ENCODE measurements at regions not wholly inside any gene's neighbourhood (a gene's known extent, or its start where the extent isn't known, plus 50 kb on each side); places are given as distances from the start of the nearest gene placed in this dataset.

DNA sequence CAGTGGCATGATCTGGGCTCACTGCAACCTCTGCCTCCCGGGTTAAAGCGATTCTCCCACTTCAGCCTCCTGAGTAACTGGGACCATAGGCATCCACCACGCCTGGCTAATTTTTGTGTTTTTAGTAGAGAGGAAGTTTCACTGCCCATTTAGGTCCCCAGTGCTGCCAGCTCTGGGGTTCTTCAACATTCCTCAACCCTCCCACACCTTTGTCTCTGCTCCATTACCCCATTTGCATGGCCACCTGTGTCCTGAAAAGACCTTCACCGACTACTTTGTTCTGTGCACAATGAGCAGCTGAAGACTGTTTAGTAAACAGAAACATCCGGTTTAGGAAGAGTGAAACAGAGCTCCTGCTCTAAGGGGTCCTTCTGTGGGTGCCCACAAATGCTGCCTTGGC is 92.0 kb downstream of the FAM43A start:
- TF ChIP-seq, protein P1, sequence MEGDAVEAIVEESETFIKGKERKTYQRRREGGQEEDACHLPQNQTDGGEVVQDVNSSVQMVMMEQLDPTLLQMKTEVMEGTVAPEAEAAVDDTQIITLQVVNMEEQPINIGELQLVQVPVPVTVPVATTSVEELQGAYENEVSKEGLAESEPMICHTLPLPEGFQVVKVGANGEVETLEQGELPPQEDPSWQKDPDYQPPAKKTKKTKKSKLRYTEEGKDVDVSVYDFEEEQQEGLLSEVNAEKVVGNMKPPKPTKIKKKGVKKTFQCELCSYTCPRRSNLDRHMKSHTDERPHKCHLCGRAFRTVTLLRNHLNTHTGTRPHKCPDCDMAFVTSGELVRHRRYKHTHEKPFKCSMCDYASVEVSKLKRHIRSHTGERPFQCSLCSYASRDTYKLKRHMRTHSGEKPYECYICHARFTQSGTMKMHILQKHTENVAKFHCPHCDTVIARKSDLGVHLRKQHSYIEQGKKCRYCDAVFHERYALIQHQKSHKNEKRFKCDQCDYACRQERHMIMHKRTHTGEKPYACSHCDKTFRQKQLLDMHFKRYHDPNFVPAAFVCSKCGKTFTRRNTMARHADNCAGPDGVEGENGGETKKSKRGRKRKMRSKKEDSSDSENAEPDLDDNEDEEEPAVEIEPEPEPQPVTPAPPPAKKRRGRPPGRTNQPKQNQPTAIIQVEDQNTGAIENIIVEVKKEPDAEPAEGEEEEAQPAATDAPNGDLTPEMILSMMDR (conservative IDR thresholded peaks at IDR 0.05; ENCODE audit: low read length), result no peak
- TF ChIP-seq EZH2phosphoT487 (IDR thresholded peaks at IDR 0.05; ENCODE audit: borderline replicate concordance), result no peak

Measured in Loucy (cell line).